IPS-15b (cell line): ENCODE measurements at regions not wholly inside any gene's neighbourhood (a gene's known extent, or its start where the extent isn't known, plus 50 kb on each side); places are given as distances from the start of the nearest gene placed in this dataset.

Experiments used
- H3K27me3 ChIP-seq: one replicate; pipeline ENCODE4 v1.6.1; 2013; ENCODE audit warnings: low read length; ENCODE audit not compliant: control insufficient read depth, insufficient read depth
- H3K36me3 ChIP-seq: one replicate; pipeline ENCODE4 v1.6.1; 2013; ENCODE audit warnings: low read length; ENCODE audit not compliant: control insufficient read depth, insufficient read depth
- H3K4me1 ChIP-seq: one replicate; pipeline ENCODE4 v1.6.1; 2013; ENCODE audit warnings: mild to moderate bottlenecking, low read length; ENCODE audit not compliant: control insufficient read depth, insufficient read depth
- H3K4me3 ChIP-seq: one replicate; pipeline ENCODE4 v1.5.1; 2013; ENCODE audit warnings: low read depth, low read length
- H3K9ac ChIP-seq: one replicate; pipeline ENCODE4 v1.6.1; 2013; ENCODE audit warnings: low read depth, mild to moderate bottlenecking, low read length
- H3K9me3 ChIP-seq: one replicate; pipeline ENCODE4 v1.6.1; 2013; ENCODE audit warnings: mild to moderate bottlenecking, low read length; ENCODE audit not compliant: control insufficient read depth, insufficient read depth

GRCh38 chr19:28419312-28419711 is 793.6 kb downstream of the UQCRFS1 start:
- Histone ChIP-seq H3K27me3 (no peaks in the 10 kb centered on the region), H3K4me3 (no peak overlapping the region), H3K4me1 (peaks cover 13% of the 10 kb centered on the region), H3K36me3 (no peaks in the 10 kb centered on the region), H3K9me3 (no peaks in the 10 kb centered on the region), H3K9ac (no peak overlapping the region)

- no peak overlapping the region for H3K4me3 ChIP-seq
- H3K27me3 ChIP-seq = no peaks in the 10 kb centered on the region
- no peaks in the 10 kb centered on the region for H3K4me1 ChIP-seq
- H3K9ac ChIP-seq = no peak overlapping the region
- H3K9me3 ChIP-seq = no peaks in the 10 kb centered on the region
- no peaks in the 10 kb centered on the region for H3K36me3 ChIP-seq
These were observed 795.6 kb downstream of the UQCRFS1 start for GRCh38 chr19:28417361-28417760.

GRCh38 chr19:28416245-28416644 is 796.7 kb downstream of the UQCRFS1 start:
- Histone ChIP-seq H3K9ac (no peak overlapping the region), H3K9me3 (no peaks in the 10 kb centered on the region), H3K27me3 (no peaks in the 10 kb centered on the region), H3K36me3 (no peaks in the 10 kb centered on the region), H3K4me3 (no peak overlapping the region), H3K4me1 (no peaks in the 10 kb centered on the region)

- H3K9ac ChIP-seq = no peak overlapping the region
- no peaks in the 10 kb centered on the region for H3K4me1 ChIP-seq
- no peaks in the 10 kb centered on the region for H3K9me3 ChIP-seq
- no peaks in the 10 kb centered on the region for H3K36me3 ChIP-seq
- no peaks in the 10 kb centered on the region for H3K27me3 ChIP-seq
- H3K4me3 ChIP-seq = no peak overlapping the region
These were observed 798.2 kb downstream of the UQCRFS1 start for GRCh38 chr19:28414748-28415147.

GRCh38 chr19:28409859-28410258 is 803.1 kb downstream of the UQCRFS1 start:
- Histone ChIP-seq H3K9me3 (no peaks in the 10 kb centered on the region), H3K27me3 (no peaks in the 10 kb centered on the region), H3K36me3 (no peaks in the 10 kb centered on the region), H3K9ac (no peak overlapping the region), H3K4me3 (no peak overlapping the region), H3K4me1 (no peaks in the 10 kb centered on the region)

GRCh38 chr19:28406966-28407365 is 806.0 kb downstream of the UQCRFS1 start:
- Histone ChIP-seq H3K9me3 (no peaks in the 10 kb centered on the region), H3K9ac (no peak overlapping the region), H3K4me3 (no peak overlapping the region), H3K27me3 (no peaks in the 10 kb centered on the region), H3K36me3 (no peaks in the 10 kb centered on the region), H3K4me1 (no peaks in the 10 kb centered on the region)

- H3K9ac ChIP-seq = peak overlapping the region; percentile 20
- H3K9me3 ChIP-seq = no peaks in the 10 kb centered on the region
- no peaks in the 10 kb centered on the region for H3K4me1 ChIP-seq
- H3K36me3 ChIP-seq = no peaks in the 10 kb centered on the region
- no peaks in the 10 kb centered on the region for H3K27me3 ChIP-seq
- H3K4me3 ChIP-seq = no peak overlapping the region
These were observed 807.6 kb downstream of the UQCRFS1 start for GRCh38 chr19:28405346-28405742.

- H3K9ac ChIP-seq = no peak overlapping the region
- H3K27me3 ChIP-seq = no peaks in the 10 kb centered on the region
- no peak overlapping the region for H3K4me3 ChIP-seq
- no peaks in the 10 kb centered on the region for H3K4me1 ChIP-seq
- no peaks in the 10 kb centered on the region for H3K36me3 ChIP-seq
- no peaks in the 10 kb centered on the region for H3K9me3 ChIP-seq
These were observed 808.5 kb downstream of the UQCRFS1 start for GRCh38 chr19:28404472-28404871.

GRCh38 chr19:28403690-28404089 is 809.3 kb downstream of the UQCRFS1 start:
- no peaks in the 10 kb centered on the region for H3K36me3 ChIP-seq
- H3K4me3 ChIP-seq = no peak overlapping the region
- H3K9me3 ChIP-seq = no peaks in the 10 kb centered on the region
- H3K9ac ChIP-seq = no peak overlapping the region
- no peaks in the 10 kb centered on the region for H3K4me1 ChIP-seq
- no peaks in the 10 kb centered on the region for H3K27me3 ChIP-seq

GRCh38 chr19:28402701-28403290 is 810.2 kb downstream of the UQCRFS1 start:
- Histone ChIP-seq H3K4me3 (no peak overlapping the region), H3K9ac (no peak overlapping the region), H3K36me3 (no peaks in the 10 kb centered on the region), H3K27me3 (no peaks in the 10 kb centered on the region), H3K9me3 (no peaks in the 10 kb centered on the region), H3K4me1 (no peaks in the 10 kb centered on the region)

GRCh38 chr19:28401739-28402424 is 811.1 kb downstream of the UQCRFS1 start:
- no peak overlapping the region for H3K4me3 ChIP-seq
- H3K27me3 ChIP-seq = no peaks in the 10 kb centered on the region
- no peaks in the 10 kb centered on the region for H3K36me3 ChIP-seq
- no peak overlapping the region for H3K9ac ChIP-seq
- H3K9me3 ChIP-seq = no peaks in the 10 kb centered on the region
- H3K4me1 ChIP-seq = no peaks in the 10 kb centered on the region

GRCh38 chr19:28400953-28401671 is 811.8 kb downstream of the UQCRFS1 start:
- H3K4me3 ChIP-seq = no peak overlapping the region
- H3K4me1 ChIP-seq = peaks cover 3% of the 10 kb centered on the region
- no peaks in the 10 kb centered on the region for H3K27me3 ChIP-seq
- H3K36me3 ChIP-seq = no peaks in the 10 kb centered on the region
- H3K9me3 ChIP-seq = no peaks in the 10 kb centered on the region
- no peak overlapping the region for H3K9ac ChIP-seq
